ENCODE measurements at regions not wholly inside any gene's neighbourhood (a gene's known extent, or its start where the extent isn't known, plus 50 kb on each side); places are given as distances from the start of the nearest gene placed in this dataset.

DNA sequence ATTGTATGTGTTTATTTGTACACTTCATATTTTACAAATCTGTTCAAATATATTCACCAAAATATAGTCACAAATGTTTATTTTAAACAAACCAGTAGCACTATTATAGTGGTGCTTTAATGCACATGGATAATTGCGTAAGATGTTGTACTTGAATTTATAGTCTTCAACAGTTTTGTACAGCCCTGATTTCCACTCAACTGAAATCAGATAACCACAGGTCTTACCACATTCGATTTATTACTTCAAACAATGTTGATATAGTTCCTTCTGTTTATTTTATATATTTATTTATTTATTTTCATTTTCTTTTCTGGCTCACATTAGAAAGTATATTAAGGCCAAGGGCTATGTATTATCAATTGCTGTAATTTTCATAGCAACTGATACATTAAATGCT is 99.4 kb upstream of the ZNF804A start:
- DNase-seq (ENCODE audit: extremely low spot score, unreplicated experiment), result no peak
- Mint-ChIP-seq H3K9me3 (no peaks in the 10 kb centered on the region), H3K4me3 (no peak overlapping the region), H3K27ac (no peak overlapping the region), H3K4me1 (ENCODE audit: unreplicated experiment) (no peaks in the 10 kb centered on the region), H3K36me3 (no peaks in the 10 kb centered on the region), H3K27me3 (no peaks in the 10 kb centered on the region)
- TF ChIP-seq, protein P1, sequence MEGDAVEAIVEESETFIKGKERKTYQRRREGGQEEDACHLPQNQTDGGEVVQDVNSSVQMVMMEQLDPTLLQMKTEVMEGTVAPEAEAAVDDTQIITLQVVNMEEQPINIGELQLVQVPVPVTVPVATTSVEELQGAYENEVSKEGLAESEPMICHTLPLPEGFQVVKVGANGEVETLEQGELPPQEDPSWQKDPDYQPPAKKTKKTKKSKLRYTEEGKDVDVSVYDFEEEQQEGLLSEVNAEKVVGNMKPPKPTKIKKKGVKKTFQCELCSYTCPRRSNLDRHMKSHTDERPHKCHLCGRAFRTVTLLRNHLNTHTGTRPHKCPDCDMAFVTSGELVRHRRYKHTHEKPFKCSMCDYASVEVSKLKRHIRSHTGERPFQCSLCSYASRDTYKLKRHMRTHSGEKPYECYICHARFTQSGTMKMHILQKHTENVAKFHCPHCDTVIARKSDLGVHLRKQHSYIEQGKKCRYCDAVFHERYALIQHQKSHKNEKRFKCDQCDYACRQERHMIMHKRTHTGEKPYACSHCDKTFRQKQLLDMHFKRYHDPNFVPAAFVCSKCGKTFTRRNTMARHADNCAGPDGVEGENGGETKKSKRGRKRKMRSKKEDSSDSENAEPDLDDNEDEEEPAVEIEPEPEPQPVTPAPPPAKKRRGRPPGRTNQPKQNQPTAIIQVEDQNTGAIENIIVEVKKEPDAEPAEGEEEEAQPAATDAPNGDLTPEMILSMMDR (conservative IDR thresholded peaks at IDR 0.05), result no peak

DNA sequence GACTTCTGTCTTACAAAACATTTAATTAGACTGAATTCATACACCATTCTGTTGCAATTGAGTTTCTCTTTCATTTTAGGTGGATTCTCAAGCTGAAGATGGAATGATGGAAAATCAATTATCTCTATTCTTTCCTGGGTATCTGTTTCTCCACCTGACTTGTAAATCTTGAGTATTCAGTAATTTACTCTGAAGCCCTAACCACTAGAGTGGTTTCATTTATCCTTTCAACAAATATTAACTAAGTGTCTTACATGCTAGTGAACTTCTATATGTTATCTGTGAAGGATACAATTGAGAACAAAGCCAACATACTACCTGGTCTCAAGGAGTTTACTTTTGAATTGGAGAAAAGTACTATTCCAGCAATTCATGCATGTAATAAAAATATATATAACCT is 94.1 kb upstream of the ZNF804A start:
- Mint-ChIP-seq H3K36me3 (no peaks in the 10 kb centered on the region), H3K4me3 (no peak overlapping the region), H3K4me1 (ENCODE audit: unreplicated experiment) (no peaks in the 10 kb centered on the region), H3K27ac (no peak overlapping the region), H3K9me3 (no peaks in the 10 kb centered on the region), H3K27me3 (no peaks in the 10 kb centered on the region)
- no peak for DNase-seq (ENCODE audit: extremely low spot score, unreplicated experiment)
- TF ChIP-seq, protein P1 (conservative IDR thresholded peaks at IDR 0.05), result no peak

DNA sequence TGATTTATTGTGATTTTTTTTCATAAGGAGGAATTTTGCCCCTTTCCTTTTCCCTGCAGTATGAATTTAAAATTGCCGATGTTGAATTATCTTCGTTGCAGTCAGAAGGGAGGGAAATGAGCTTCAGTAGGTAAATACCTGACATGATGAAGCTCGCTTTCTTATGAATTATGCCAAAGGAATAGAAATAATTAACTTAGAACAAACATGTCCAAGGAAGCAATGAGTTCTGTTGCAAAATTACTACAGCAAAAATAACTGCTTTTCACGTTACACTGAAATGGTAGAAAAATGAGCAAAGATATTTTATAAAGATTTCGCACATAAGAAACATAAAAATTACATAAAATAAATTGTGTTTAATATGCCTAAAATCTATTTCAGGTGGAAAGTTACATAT is 91.1 kb upstream of the ZNF804A start:
- no peaks in the 10 kb centered on the region for H3K4me1 Mint-ChIP-seq (ENCODE audit: unreplicated experiment)

DNA sequence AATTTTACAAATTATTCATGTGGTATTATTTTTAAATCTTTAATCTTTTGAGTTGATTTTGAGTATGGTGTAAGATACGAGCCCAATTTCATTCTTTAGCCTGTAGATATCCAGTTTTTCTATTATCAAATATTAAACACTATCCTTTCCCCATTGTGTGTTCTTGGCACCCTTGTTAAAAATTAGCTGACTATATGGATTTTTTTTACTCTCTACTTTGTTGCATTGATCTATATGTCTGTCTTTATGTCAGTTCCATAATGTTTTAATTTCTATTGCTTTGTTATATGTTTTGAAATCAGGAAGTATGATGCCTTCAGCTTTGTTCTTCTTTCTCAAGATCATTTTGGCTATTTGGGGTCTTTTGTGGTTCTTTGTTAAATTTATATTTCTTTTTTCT is 80.9 kb upstream of the ZNF804A start:
- Mint-ChIP-seq H3K4me1 (ENCODE audit: unreplicated experiment) (no peaks in the 10 kb centered on the region), H3K36me3 (no peaks in the 10 kb centered on the region), H3K4me3 (no peak overlapping the region), H3K27ac (no peak overlapping the region), H3K9me3 (no peaks in the 10 kb centered on the region), H3K27me3 (no peaks in the 10 kb centered on the region)
- no peak for DNase-seq (ENCODE audit: extremely low spot score, unreplicated experiment)
- TF ChIP-seq, protein P1 (conservative IDR thresholded peaks at IDR 0.05), result no peak

More for the DNA sequence above, 91.1 kb upstream of the ZNF804A start:
- TF ChIP-seq, protein P1 (conservative IDR thresholded peaks at IDR 0.05), result no peak
- Mint-ChIP-seq H3K27me3 (no peaks in the 10 kb centered on the region), H3K36me3 (no peaks in the 10 kb centered on the region), H3K27ac (no peak overlapping the region), H3K9me3 (no peaks in the 10 kb centered on the region), H3K4me3 (no peak overlapping the region)
- DNase-seq (ENCODE audit: extremely low spot score, unreplicated experiment), result no peak

DNA sequence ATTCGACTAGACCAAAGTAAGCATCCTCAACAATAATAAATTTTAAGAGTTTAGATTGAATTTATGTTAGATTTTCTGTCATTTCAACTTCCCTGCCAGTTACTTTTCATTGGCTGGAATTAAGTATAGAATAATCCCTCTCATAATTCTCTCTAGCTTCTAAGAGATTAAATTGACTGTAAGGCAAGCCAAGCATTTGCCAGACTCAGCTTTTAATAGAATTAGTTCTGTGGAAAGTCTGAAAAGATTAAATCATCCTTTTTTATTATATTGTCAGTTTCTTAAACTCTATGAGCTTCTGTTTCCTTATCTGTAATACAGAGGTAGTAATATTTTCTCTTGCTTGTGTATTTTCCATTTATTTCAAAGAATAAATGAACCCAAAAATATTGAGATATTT is 77.9 kb upstream of the ZNF804A start:
- Mint-ChIP-seq H3K27ac (no peak overlapping the region), H3K36me3 (no peaks in the 10 kb centered on the region), H3K4me3 (no peak overlapping the region), H3K27me3 (no peaks in the 10 kb centered on the region), H3K9me3 (no peaks in the 10 kb centered on the region), H3K4me1 (ENCODE audit: unreplicated experiment) (no peaks in the 10 kb centered on the region)
- TF ChIP-seq, protein P1 (conservative IDR thresholded peaks at IDR 0.05), result no peak
- DNase-seq (ENCODE audit: extremely low spot score, unreplicated experiment), result no peak

DNA sequence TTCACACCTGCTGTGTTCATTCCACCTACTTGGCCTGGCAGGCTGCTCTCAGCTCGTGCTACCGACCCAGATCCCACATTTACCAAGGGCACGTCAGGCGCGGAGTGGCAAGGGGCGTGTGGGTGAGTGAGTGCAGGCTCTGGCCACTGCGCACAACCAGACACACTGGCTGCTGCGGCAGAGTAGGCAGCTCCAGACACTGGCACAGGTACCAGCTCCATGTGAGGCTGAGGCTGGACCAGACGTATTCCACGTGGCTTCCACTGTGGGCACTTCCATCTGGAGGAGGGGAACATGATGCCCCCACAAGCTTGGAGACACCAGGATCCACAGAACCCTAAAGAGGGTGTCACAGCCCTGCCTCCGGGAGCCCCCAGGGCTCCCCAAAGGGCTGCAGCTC is 74.6 kb upstream of the ZNF804A start:
- no peaks in the 10 kb centered on the region for H3K9me3 Mint-ChIP-seq
- no peaks in the 10 kb centered on the region for H3K36me3 Mint-ChIP-seq
- no peak overlapping the region for H3K4me3 Mint-ChIP-seq
- DNase-seq (ENCODE audit: extremely low spot score, unreplicated experiment), result no peak
- TF ChIP-seq, protein P1 (conservative IDR thresholded peaks at IDR 0.05), result no peak
- no peaks in the 10 kb centered on the region for H3K27me3 Mint-ChIP-seq
- no peaks in the 10 kb centered on the region for H3K4me1 Mint-ChIP-seq (ENCODE audit: unreplicated experiment)
- no peak overlapping the region for H3K27ac Mint-ChIP-seq

Measured in type B pancreatic cell (in vitro differentiated cells).